SKM-1 (cell line): ENCODE measurements at regions not wholly inside any gene's neighbourhood (a gene's known extent, or its start where the extent isn't known, plus 50 kb on each side); places are given as distances from the start of the nearest gene placed in this dataset.
"Not testable (repeated sequence)": the region's sequence is repeated elsewhere in the genome, so short reads cannot be mapped to it uniquely, and the experiment has no call there.

Source experiments
- DNase-seq: peaks from one replicate; lab custom pipeline; 2025; ENCODE audit not compliant: unreplicated experiment; lab: John Stamatoyannopoulos, UW

DNA sequence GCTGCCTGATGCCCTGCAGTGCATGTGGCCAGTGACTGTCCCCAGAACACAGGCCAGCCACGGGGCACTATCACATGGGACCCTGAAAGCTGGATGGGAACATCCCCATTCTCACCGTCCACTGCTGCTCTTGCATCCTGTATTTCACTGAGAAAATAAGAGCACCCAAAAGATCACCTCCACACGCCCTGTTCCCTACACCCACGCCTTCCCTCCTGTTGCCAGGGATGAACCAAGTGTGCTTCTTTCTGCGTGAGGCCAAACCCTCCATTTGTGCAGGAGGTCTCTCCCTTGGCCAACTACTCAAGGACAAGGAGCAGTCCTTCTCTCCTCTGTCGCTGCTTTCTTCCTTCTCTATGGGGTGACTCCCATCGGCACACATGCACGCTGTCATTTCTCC lies 118.3 kb downstream of the LRRC37A3 start:
- DNase-seq = not testable (repeated sequence)

DNA sequence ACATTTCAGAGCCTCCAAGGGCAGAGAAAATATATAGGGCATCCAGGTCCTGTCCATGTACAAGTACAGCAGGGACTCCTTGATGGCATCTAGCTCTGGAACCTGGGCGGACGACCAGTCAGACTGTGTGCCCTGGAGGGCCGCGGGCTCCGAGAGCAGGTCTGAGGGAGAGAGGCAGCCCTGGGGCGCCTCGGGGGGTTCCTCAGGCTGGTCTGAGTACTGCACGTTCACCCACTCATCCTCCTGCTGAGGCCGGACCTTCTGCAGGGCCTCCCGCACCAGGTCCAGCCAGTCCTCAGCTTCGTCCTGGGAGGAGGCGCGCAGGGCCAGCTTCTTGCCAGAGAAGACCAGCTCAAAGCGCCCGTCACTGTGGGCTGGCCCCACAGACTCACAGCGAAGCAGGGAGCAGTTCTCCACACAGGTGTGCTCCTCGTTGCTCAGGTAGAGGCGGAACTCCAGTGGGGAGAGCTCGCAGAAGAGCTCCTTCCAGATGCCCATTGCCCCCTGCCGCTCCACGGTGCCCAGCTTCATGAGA lies 118.8 kb downstream of the LRRC37A3 start:
- DNase-seq = not testable (repeated sequence)

DNA sequence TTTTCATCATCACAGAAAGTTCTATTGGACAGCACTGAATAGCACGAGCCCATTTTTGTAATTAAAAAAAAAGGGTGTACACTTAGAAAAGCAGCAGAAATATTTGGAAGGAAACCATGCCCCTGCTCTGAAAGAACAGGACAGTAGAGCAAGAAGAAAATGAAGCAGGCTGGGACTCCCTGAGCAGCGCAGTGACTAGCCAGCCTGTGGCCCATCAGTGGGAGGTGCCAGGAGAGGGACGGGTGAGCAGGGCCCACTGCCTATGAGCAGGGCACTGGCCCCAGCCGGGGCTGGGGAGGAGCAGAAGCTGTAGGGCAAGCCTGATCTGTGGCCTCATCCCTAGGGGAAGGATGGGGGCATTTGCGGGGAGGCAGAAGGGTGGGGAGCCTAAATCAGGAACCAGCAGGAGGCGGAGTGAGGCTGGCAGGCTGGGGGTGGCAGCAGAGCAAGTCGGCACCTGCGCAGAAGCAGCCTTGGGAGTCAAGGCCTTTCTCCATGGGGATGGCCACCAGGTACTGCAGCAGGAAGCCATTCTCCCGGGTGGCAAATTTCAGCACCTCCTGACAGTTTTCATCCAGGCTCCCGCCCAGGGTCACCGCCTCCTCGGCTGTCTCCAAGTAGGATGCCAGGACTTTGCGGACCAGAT lies 119.6 kb downstream of the LRRC37A3 start:
- not testable (repeated sequence) for DNase-seq

DNA sequence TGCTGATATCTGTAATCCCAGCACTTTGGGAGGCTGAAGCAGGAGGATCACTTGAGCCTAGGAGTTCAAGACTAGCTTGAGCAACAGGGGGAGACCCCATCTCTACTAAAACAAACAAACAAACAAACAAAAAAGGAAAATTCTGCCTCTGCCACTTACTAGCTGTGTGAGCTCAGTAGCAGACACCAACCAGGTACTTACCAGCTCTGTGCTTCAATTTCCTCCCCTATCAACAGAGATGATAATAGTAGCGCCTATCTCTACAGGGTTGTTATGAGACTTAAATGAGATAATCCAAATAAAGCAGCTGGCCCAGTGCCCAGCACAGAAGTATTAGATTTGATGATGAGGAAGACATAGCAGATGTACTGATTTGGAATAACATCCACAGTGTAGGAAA lies 120.3 kb downstream of the LRRC37A3 start:
- DNase-seq = not testable (repeated sequence)

DNA sequence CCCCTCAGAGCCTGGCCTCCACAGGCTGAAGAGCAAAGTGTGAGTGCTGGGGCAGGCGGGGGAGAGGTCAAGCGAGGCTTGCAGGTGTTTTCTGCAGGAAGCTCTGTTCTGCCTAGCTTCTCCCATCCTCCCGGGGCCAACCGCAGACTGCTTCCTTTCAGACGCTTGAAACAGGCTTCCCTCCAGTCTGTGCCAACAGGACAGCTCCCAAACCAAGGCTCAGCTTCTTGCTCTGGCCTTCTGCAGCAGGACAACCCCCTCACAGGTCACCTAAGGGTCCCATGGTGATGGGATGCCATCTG lies 120.8 kb downstream of the LRRC37A3 start:
- DNase-seq = not testable (repeated sequence)

DNA sequence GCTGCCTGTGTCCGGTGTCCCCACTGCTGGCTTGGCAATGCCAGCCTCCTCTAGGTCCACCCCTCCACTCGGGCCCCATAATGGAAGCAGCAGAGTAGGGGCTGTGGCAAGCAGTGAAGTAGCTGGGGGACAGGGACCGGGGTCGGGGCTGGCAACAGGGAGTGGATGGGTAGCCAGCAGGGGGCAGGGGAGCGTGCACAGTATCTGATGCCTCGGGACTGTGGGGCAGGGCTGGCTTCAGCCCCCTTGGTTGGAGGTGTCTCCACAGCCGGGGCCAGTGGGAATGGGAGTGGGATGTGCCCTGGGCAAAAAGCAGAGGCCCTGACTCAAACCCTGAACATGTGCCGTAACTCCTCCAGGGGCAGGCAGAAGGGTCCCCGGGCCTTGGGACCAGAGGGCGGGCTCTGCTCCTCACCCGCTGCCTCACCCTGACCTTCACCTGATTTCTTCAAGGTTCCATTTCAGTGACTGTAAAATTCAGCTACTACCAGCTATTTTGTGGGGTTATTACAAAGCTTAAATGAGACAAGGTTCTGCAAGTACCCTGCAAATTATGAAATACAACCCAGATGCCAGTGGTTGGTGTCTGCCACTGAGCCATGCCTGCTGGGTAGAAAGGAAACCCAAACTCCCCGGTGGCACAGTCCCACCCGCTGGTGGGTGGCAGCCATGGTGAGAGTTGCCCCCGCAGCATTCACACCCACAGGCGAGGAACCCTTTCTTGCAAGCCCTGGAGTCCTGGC lies 121.4 kb downstream of the LRRC37A3 start:
- not testable (repeated sequence) for DNase-seq

DNA sequence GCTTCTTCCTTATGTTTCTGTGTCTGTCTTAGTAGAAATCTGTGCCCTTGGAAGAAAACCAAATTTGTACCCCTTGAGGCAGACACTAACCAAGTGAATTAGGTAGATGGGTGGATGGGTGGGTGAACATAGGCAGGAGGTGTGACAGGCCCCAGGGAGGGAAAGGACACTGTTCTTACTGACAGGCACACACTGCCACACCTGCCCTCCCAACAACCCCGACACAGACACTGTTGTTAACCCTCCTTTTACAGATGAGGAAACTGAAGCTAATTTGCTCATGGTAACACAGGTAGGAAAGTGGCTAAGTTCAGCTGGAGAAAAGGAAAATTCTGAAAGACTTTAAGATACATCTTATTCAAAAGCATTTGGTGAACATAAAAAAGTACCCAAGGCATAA lies 123.9 kb downstream of the LRRC37A3 start:
- not testable (repeated sequence) for DNase-seq

DNA sequence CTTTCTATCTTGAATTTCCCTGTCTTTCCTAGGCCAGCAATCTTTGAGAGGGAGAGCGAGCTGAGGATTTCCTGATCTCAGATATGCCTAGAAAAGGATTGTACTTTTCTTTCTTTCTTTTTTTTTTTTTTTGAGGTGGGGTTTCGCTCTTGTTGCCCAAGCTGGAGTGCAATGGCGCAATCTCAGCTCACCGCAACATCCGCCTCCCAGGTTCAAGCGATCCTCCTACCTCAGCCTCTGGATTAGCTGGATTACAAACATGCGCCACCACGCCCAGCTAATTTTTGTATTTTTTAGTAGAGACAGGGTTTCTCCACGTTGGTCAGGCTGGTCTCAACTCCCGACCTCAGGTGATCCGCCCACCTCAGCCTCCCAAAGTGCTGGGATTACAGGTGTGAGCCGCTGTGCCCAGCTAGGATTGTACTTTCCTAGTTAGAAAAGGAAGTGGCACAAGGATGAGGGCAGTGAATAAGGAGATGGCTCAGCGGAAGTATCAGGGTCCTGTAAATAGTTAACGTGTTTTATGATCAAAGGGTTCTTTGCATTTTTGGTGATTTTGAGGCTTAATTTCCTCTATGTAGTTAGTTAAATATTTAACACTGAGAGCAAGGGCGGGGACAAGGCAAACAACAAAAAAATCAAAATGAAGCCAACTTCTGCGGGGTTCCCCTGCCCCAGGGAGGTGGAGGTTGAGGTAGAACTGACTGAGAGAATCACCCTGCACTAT lies 124.6 kb downstream of the LRRC37A3 start:
- not testable (repeated sequence) for DNase-seq

DNA sequence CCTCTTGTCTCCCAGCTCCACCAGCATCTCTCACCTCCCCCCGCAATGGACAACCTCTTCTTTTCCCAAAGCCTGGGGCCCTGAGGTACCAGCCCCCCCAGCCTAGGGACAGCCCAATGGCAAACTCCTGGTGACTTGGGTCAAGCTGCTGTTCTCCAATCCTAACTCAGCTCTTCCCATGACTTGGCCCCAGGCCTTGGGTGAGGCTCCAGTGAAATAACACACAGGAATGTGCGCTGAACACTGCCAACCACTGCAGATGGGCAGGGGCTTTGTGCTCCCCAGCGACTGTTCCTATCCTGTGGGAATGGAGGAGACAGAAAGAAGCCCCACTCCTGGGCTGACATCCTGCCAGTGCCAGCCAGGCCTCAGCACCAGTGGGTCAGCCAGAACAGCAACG lies 125.2 kb downstream of the LRRC37A3 start:
- not testable (repeated sequence) for DNase-seq

DNA sequence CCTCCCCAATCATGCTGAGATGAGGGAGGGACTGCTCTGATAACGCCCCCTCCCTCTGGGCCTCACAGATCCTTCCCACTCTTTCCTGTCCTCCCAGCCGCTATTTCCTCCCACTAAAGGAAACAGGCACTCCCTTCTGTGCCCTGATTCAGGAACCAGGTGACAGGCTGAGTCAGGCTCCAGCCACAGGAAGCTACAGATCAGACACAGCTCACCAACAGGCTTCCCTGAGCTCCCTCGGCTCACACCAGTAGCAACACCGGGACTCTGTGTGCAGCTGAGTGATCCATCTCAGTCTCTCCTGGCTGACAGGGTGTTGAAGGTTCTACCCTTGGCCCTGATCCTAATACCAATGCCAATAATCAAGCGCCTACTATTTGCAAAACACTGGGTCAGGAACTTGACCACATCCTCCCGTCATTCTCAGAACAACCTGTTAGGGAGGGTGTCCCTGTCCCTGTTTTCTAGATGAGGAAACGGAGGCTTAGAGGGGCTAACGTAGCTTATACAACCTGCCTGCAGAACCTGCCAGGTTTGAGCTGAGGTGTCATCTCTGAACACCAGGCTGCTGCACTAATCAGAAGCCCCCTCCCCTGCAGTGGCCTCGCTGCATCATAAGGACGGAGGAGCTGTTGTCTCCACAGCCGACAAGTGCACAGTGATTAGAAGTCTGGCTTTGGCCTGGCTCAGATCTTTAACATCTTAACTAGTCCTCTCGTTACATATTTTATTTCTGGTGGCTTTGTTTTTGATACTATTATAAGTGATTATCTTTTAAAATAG lies 126.3 kb downstream of the LRRC37A3 start:
- not testable (repeated sequence) for DNase-seq

DNA sequence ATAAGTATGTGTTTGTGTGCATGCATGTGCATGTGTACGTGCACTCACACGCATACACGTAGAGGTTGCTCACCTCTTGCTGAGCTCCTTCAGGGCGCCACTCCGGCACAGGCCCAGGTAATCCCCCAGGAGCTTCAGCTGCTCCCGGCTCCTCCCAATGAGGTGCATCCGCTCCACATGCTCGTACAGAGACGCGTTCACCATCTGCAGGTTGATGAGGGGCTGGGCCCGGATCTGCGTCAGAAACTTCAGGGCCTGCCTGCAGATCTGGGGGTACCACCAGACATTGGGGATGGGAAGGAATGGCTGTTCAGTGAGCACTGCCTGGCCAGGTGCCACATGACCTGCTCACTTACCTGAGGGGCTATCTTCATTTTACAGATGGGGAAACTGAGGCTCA lies 127.0 kb downstream of the LRRC37A3 start:
- not testable (repeated sequence) for DNase-seq

DNA sequence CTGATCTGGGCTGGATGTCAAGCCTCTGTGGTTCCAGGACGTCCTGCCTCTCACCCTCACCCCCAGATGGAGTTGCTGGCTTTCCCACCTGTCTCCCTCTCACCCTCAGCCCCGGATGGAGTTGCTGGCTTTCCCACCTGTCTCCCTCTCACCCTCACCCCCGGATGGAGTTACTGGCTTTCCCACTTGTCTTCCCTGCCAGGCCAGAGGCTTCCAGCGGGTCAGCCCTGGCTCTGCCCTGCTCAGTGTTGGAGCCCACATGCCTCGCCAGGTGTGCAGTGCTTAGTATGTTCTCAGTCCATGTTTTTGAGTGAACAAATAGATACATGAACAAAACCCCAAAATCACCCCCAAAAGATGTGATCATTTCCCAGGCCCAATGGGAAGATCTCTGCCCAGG lies 127.6 kb downstream of the LRRC37A3 start:
- not testable (repeated sequence) for DNase-seq

DNA sequence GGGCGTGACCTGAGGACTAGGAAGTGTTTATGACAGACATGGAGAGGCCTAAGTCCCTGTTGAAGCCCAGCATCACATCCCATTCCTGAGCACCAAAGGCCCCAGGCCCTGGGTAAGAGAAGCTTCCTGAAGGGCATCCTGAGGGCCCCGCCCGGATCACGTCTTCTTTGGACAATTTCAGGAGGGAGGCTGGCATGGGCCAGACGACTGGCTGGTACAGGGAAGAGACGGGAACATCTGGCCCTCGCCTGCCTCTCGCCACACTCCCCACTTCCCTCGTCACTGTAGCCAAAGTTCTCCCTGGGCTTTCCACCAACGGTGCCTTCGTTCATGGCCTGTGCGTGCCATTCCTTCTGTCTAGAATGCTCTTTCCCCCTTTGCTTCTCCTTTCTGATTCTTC lies 128.1 kb downstream of the LRRC37A3 start:
- not testable (repeated sequence) for DNase-seq

DNA sequence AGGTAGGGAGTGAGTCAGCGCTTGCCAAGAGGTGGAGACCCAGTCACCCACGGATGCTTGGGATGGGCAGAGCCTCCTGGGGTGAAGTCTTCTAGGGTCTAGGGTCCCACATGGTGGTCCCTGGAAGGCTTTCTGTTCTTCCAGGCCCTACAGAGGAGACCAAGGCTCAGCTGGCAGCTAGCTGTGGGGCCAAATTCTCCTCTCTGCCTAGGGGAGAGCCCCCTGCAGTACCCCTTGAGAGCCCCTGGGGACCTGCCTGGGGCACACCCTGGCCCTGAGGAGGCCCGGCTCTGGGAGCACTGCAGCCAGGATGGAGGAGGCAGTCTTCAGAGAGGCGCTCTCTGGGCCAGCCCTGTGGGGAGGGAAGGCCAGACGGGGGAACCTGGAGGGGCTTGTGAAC lies 128.6 kb upstream of the SMURF2 start:
- DNase-seq = not testable (repeated sequence)

DNA sequence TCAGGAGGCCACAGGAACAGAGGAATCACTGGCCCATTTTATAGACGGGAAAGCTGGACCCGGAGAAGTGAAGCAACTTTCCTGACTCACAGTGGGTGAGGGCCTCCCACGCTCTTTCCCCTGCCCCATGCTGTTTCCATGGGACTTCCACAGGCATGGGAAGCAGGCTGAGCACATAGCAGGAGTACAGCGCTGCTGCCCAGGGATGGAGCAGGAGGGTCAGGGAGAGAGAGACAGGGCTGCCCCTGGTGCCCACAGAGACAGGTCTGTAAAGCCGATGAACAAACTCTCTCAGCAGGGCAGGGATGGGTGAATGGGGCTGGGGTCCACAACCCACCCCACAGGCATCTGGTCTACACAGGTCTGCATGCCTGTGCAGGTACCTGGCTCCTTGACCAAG lies 128.1 kb upstream of the SMURF2 start:
- not testable (repeated sequence) for DNase-seq

DNA sequence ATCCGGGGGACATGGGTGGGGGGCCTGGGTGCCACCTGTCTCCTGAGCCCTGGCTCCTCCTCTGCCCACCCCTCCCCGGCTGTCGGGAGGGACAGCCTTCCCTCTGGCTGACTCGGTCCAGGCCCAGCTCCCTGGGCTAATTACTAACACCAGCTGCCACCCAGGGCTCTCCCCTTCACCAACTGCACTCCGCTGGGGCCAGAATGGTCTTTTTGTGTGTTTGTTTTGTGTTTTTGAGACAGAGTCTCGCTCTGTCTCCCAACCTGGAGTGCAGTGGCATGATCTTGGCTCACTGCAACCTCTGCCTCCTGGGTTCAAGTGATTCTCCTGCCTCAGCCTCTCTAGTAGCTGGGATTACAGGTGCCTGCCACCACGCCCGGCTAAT lies 126.9 kb upstream of the SMURF2 start:
- DNase-seq = not testable (repeated sequence)

DNA sequence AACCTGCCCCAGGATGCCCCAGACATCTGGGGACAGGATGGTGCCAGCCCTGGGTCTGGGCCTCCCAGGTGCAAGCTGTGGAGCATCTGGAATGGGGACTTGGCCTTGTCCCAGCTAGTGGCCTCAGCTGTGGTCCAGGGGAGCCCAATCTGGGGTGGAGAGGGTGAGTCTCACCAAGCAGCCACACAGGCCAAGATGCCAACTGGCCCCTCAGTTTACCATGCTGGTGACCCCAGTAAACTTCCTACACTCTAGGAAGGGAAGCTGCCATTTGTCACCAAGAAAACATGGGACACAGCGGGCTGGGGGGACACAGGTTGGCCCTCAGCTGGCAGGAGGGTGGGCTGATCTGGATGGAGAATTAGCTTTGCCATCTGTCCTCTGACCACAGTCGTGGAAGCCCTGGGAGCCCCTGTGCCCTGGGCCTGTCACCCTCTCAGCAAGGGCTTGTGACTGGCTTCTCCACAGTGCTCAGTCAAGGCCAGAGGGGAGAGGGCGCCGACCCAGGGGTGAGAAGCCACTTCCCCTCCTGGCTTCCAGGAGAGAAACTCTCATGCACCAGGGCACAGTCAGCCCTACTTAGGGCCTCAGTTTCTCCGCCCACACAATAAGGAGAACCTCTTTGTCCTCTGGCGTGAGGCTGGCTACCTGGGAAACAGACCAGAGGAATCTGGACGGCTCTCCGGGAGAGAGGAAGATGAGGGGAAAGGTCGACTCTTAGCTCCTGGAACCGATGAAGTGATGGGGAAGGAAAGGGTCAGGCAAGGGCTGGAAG lies 126.4 kb upstream of the SMURF2 start:
- no peak for DNase-seq

DNA sequence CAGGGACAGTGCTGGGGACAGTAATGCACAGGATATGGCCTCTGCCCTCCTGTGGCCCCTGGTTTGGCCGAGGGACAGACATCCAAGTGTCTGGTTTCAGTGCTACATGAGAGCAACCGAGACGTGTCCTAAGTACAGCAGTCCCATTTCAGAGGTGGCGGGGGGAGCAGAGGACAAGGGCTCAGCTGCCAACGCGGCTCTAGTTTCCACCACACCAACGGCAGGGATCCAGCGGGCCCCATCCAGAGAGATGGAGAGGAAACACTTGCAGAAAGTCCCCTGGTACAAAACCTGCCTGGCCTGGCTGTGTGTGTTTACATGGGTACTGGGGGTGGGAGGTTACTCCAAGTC lies 125.8 kb upstream of the SMURF2 start:
- DNase-seq = no peak

DNA sequence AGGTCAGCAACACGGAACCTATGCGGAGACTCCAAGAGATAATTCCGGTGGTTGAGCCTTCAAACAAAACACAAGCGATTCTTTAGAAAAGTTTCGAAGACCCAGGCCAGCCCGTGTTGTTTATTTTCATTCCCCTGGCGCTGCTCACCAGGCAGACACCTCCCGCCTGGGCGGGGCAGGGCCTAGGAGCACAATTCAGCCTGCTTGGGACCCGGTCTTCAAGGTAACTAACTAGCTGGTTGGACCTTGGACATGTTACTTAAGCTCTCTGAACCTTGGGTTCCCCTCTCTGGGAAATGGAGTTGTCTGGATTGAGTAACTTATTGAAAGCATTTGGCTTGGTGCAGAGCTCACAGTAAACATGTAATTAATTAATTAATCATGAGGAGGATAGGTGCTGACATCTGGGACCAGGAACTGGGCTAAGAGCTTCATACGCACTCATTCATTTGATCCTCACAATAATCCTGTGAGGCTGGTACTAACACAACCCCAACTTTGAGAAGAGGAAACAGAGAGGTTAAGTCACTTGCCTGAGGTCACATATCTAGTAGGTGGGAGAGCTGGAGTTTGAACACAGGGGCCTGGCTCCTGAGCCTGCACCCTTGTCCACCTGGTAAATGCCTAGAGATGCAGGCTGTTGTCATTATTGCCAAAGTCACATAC lies 125.3 kb upstream of the SMURF2 start:
- DNase-seq = no peak

DNA sequence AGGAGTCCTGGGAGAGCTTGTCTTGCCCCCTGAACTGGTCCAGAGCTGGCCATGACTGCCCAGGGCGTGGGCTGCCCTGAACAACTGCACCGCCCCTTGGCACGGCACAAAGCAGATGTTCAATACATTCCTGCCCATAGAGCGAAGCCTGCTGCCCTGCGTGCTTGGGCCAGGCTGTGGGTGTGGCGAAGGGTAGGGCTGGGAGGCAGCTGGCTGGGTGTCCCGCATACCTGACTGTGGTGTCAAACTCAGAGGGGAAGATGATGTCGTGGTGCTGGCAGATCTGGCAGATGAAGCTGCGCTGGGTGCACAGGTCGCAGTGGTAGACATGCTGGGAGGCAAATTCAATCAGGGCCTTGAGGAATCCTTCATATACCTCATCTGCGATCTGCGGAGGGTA lies 124.2 kb upstream of the SMURF2 start:
- DNase-seq = no peak
